GM21528 (cell line): ENCODE measurements at regions not wholly inside any gene's neighbourhood (a gene's known extent, or its start where the extent isn't known, plus 50 kb on each side); places are given as distances from the start of the nearest gene placed in this dataset.

Source experiments
- ATAC-seq: cut with Tn5 transposase; IDR thresholded peaks from one replicate; pipeline ENCODE4 v1.9.1; 2021; ENCODE audit warnings: mild to moderate bottlenecking, moderate library complexity; ENCODE audit not compliant: unreplicated experiment, low FRiP score

GRCh38 chr18:40868110-40868858 lies 1086.8 kb upstream of the PIK3C3 start:
- no peak for ATAC-seq

GRCh38 chr18:40867459-40867858 lies 1087.6 kb upstream of the PIK3C3 start:
- ATAC-seq, result no peak

- no peak for ATAC-seq
Observed at GRCh38 chr18:40866968-40867367, 1088.1 kb upstream of the PIK3C3 start.

GRCh38 chr18:40866013-40866645 lies 1088.9 kb upstream of the PIK3C3 start:
- ATAC-seq, result no peak

- no peak for ATAC-seq
Observed at GRCh38 chr18:40864846-40865245, 1090.2 kb upstream of the PIK3C3 start.

- no peak for ATAC-seq
Observed at GRCh38 chr18:40863801-40864200, 1091.2 kb upstream of the PIK3C3 start.

GRCh38 chr18:40860189-40860588 lies 1094.8 kb upstream of the PIK3C3 start:
- no peak for ATAC-seq

- ATAC-seq, result no peak
Observed at GRCh38 chr18:40855661-40856060, 1099.4 kb upstream of the PIK3C3 start.

- ATAC-seq, result no peak
Observed at GRCh38 chr18:40852406-40852805, 1102.6 kb upstream of the PIK3C3 start.

- no peak for ATAC-seq
Observed at GRCh38 chr18:40851014-40851429, 1104.0 kb upstream of the PIK3C3 start.

GRCh38 chr18:40849886-40850285 lies 1105.1 kb upstream of the PIK3C3 start:
- no peak for ATAC-seq

- ATAC-seq, result no peak
Observed at GRCh38 chr18:40841467-40841866, 1113.6 kb upstream of the PIK3C3 start.

- ATAC-seq, result no peak
Observed at GRCh38 chr18:40841063-40841462, 1114.0 kb upstream of the PIK3C3 start.

GRCh38 chr18:40832362-40832761 lies 1122.7 kb upstream of the PIK3C3 start:
- ATAC-seq, result no peak

- no peak for ATAC-seq
Observed at GRCh38 chr18:40824291-40824690, 1130.7 kb upstream of the PIK3C3 start.

- no peak for ATAC-seq
Observed at GRCh38 chr18:40821596-40822243, 1133.3 kb upstream of the PIK3C3 start.

- no peak for ATAC-seq
Observed at GRCh38 chr18:40812981-40813515, 1142.0 kb upstream of the PIK3C3 start.

GRCh38 chr18:40810372-40810771 lies 1144.7 kb upstream of the PIK3C3 start:
- ATAC-seq, result no peak

- ATAC-seq, result no peak
Observed at GRCh38 chr18:40789286-40789685, 1165.7 kb upstream of the PIK3C3 start.

- no peak for ATAC-seq
Observed at GRCh38 chr18:40782453-40783130, 1172.4 kb upstream of the PIK3C3 start.

GRCh38 chr18:40769786-40770185 lies 1185.2 kb upstream of the PIK3C3 start:
- ATAC-seq, result no peak
